H1 (cell line): ENCODE measurements at regions not wholly inside any gene's neighbourhood (a gene's known extent, or its start where the extent isn't known, plus 50 kb on each side); places are given as distances from the start of the nearest gene placed in this dataset.

ENCODE experiments used
- CTCF ChIA-PET: fragments of 300-600 bp; sonication (Branson Sonifier 250); formaldehyde crosslinking; loops from one replicate; lab custom pipeline; 2021; ENCODE audit not compliant: partially characterized antibody; lab: Charles Lee
- POLR2A ChIA-PET: fragments of 300-600 bp; sonication (Branson Sonifier 250); formaldehyde crosslinking; loops from one replicate; lab custom pipeline; 2021; ENCODE audit warnings: inconsistent platforms; ENCODE audit not compliant: partially characterized antibody; lab: Charles Lee
- DNase-seq, 2 experiments: peaks; one replicate each; pipeline versions ENCODE4 v3.0.0 to v3.0.0-alpha.2; 2010 to 2022; ENCODE audit warnings: low spot score in 2 of 2, low read depth in 1 of 2, mixed read lengths in 1 of 2
- FAIRE-seq: peaks from 2 replicates; lab custom pipeline; 2011; peaks lifted over from hg19 to GRCh38; lab: Jason Lieb, UNC
- H2AFZ ChIP-seq: 2 replicates; pipeline ENCODE4 v1.8.1; 2012; ENCODE audit warnings: low read length, inconsistent platforms
- H2AK5ac ChIP-seq: 2 replicates; pipeline ENCODE4 v1.6.1; 2013; ENCODE audit warnings: low read depth, low read length
- H2BK120ac ChIP-seq: replicated peaks from 2 replicates; pipeline ENCODE3; 2013; ENCODE audit warnings: low read depth, low read length, inconsistent platforms
- H2BK12ac ChIP-seq: 2 replicates; pipeline ENCODE4 v1.6.1; 2013; ENCODE audit warnings: low read depth, low read length
- H2BK15ac ChIP-seq: 2 replicates; pipeline ENCODE4 v1.6.1; 2013; ENCODE audit warnings: low read length
- H2BK20ac ChIP-seq: 2 replicates; pipeline ENCODE4 v1.6.1; 2013; ENCODE audit warnings: low read length
- H2BK5ac ChIP-seq: 2 replicates; pipeline ENCODE4 v1.6.1; 2013; ENCODE audit warnings: low read depth, low read length
- H3K14ac ChIP-seq: 2 replicates; pipeline ENCODE4 v1.6.1; 2013; ENCODE audit warnings: inconsistent platforms; ENCODE audit not compliant: insufficient read length
- H3K18ac ChIP-seq: 2 replicates; pipeline ENCODE4 v1.6.1; 2013; ENCODE audit warnings: low read length; ENCODE audit errors: extremely low read depth
- H3K23ac ChIP-seq: 2 replicates; pipeline ENCODE4 v1.6.1; 2013; ENCODE audit warnings: inconsistent platforms; ENCODE audit not compliant: insufficient read length
- H3K23me2 ChIP-seq: 2 replicates; pipeline ENCODE4 v1.6.1; 2013; ENCODE audit warnings: low read depth, low read length
- H3K27ac ChIP-seq: 2 replicates; pipeline ENCODE4 v1.6.1; 2011; ENCODE audit warnings: low read depth, low read length, inconsistent platforms
- H3K27me3 ChIP-seq, 4 experiments: replicated peaks in 1 of 4; 1 replicate in 1 of 4; 2 replicates in 3 of 4; pipeline versions ENCODE4 v1.6.1 to v1.8.1; 2011 to 2013; ENCODE audit warnings: low read length in 3 of 4, mild to moderate bottlenecking in 3 of 4, inconsistent platforms in 2 of 4, mixed read lengths in 2 of 4, moderate library complexity in 1 of 4; ENCODE audit not compliant: control insufficient read depth in 3 of 4, insufficient read depth in 3 of 4; ENCODE audit errors: extremely low read depth in 1 of 4
- H3K36me3 ChIP-seq, 4 experiments: 2 replicates each; pipeline versions ENCODE4 v1.6.1 to v1.8.1; 2011 to 2013; ENCODE audit warnings: mild to moderate bottlenecking in 4 of 4, low read length in 3 of 4, moderate library complexity in 2 of 4, control low read depth in 1 of 4, inconsistent platforms in 1 of 4; ENCODE audit not compliant: insufficient read depth in 4 of 4, control insufficient read depth in 2 of 4
- H3K4ac ChIP-seq: replicated peaks from 2 replicates; pipeline ENCODE3; 2013; ENCODE audit warnings: low read length, low read depth, mixed read lengths, inconsistent platforms; ENCODE audit not compliant: insufficient read length
- H3K4me1 ChIP-seq, 4 experiments: replicated peaks in 1 of 4; 1 replicate in 1 of 4; 2 replicates in 3 of 4; pipeline versions ENCODE4 v1.6.1 to v1.8.1; 2011 to 2013; ENCODE audit warnings: low read length in 3 of 4, inconsistent platforms in 2 of 4, mixed read lengths in 1 of 4; ENCODE audit not compliant: insufficient read depth in 4 of 4, control insufficient read depth in 3 of 4
- H3K4me2 ChIP-seq, 2 experiments: 2 replicates each; pipeline versions ENCODE4 v1.6.1 to v1.8.1; 2011 to 2013; ENCODE audit warnings: low read depth in 2 of 2, low read length in 2 of 2, control low read depth in 1 of 2, inconsistent platforms in 1 of 2, mild to moderate bottlenecking in 1 of 2; ENCODE audit not compliant: insufficient read depth in 1 of 2
- H3K4me3 ChIP-seq, 4 experiments: fragments of 200-600, 300-600 bp in 1 of 4; sonication (generic), shearing (Covaris generic), sonication (Bioruptor Twin) in 1 of 4; 2 replicates each; pipeline versions ENCODE4 v1.5.1 to v1.8.1; 2011 to 2016; ENCODE audit warnings: low read length in 4 of 4, low read depth in 3 of 4, control low read depth in 2 of 4, inconsistent platforms in 2 of 4, mild to moderate bottlenecking in 2 of 4, mixed read lengths in 1 of 4, moderate library complexity in 1 of 4; ENCODE audit not compliant: insufficient read depth in 2 of 4; ENCODE audit errors: extremely low read depth in 1 of 4
- H3K56ac ChIP-seq: replicated peaks from 2 replicates; pipeline ENCODE3; 2013; ENCODE audit warnings: low read depth, mild to moderate bottlenecking, mixed read lengths, low read length, inconsistent platforms; ENCODE audit not compliant: insufficient read length
- H3K79me1 ChIP-seq: 2 replicates; pipeline ENCODE4 v1.6.1; 2013; ENCODE audit warnings: low read depth, low read length, control low read depth
- H3K79me2 ChIP-seq, 2 experiments: 2 replicates each; pipeline versions ENCODE4 v1.6.1 to v1.8.1; 2012 to 2013; ENCODE audit warnings: low read length in 2 of 2, mild to moderate bottlenecking in 2 of 2, inconsistent platforms in 1 of 2; ENCODE audit not compliant: insufficient read depth in 2 of 2, control insufficient read depth in 1 of 2
- H3K9ac ChIP-seq, 4 experiments: replicated peaks in 1 of 4; 1 replicate in 1 of 4; 2 replicates in 3 of 4; pipeline versions ENCODE4 v1.6.1 to v1.8.1; 2011 to 2013; ENCODE audit warnings: low read depth in 3 of 4, low read length in 3 of 4, control low read depth in 2 of 4, mild to moderate bottlenecking in 2 of 4, moderate library complexity in 2 of 4, inconsistent platforms in 1 of 4; ENCODE audit errors: extremely low read depth in 1 of 4
- H3K9me3 ChIP-seq, 2 experiments: 2 replicates each; pipeline versions ENCODE4 v1.6.1 to v1.8.1; 2012 to 2013; ENCODE audit warnings: mild to moderate bottlenecking in 2 of 2, moderate library complexity in 2 of 2, control low read depth in 1 of 2, inconsistent platforms in 1 of 2, low read depth in 1 of 2, low read length in 1 of 2, mixed read lengths in 1 of 2; ENCODE audit not compliant: insufficient read depth in 2 of 2
- H4K20me1 ChIP-seq, 2 experiments: replicated peaks in 1 of 2; 2 replicates each; pipeline versions ENCODE3 to v1.8.1; 2011 to 2013; ENCODE audit warnings: inconsistent platforms in 2 of 2, low read length in 2 of 2, mild to moderate bottlenecking in 1 of 2; ENCODE audit not compliant: insufficient read depth in 2 of 2, control insufficient read depth in 1 of 2
- H4K5ac ChIP-seq: 2 replicates; pipeline ENCODE4 v1.6.1; 2013; ENCODE audit warnings: low read length, low read depth, mixed read lengths, inconsistent platforms; ENCODE audit not compliant: insufficient read length
- H4K8ac ChIP-seq: 2 replicates; pipeline ENCODE4 v1.8.0; 2013; ENCODE audit warnings: mild to moderate bottlenecking, moderate library complexity, low read length, inconsistent platforms; ENCODE audit not compliant: insufficient read depth; ENCODE audit errors: extremely low read depth
- H4K91ac ChIP-seq: replicated peaks from 2 replicates; pipeline ENCODE3; 2013; ENCODE audit warnings: low read length, mixed read lengths, inconsistent platforms; ENCODE audit not compliant: insufficient read length
- BACH1 ChIP-seq: IDR thresholded peaks from 2 replicates; pipeline ENCODE4 v1.6.1; 2012; ENCODE audit warnings: low read length, improper control_type of control experiment
- BCL11A ChIP-seq, 2 experiments: IDR thresholded peaks; one replicate each; pipeline ENCODE4 v1.6.1; 2011; ENCODE audit warnings: low read depth in 2 of 2, low read length in 2 of 2, mild to moderate bottlenecking in 2 of 2
- BRCA1 ChIP-seq: IDR thresholded peaks from 2 replicates; pipeline ENCODE4 v1.6.1; 2012; ENCODE audit warnings: low read depth, low read length, improper control_type of control experiment
- CHD2 ChIP-seq: IDR thresholded peaks from 2 replicates; pipeline ENCODE4 v1.6.1; 2012; ENCODE audit warnings: low read length, improper control_type of control experiment
- E2F6 ChIP-seq: IDR thresholded peaks from 2 replicates; pipeline ENCODE4 v1.6.1; 2012; ENCODE audit warnings: inconsistent platforms
- EGR1 ChIP-seq: IDR thresholded peaks from 2 replicates; pipeline ENCODE4 v1.6.1; 2011; ENCODE audit warnings: low read depth, low read length, borderline replicate concordance
- HDAC6 ChIP-seq: IDR thresholded peaks from one replicate; pipeline ENCODE4 v1.7.1; 2012; ENCODE audit warnings: low read depth, mild to moderate bottlenecking, inconsistent platforms, low read length, moderate library complexity
- KDM4A ChIP-seq: IDR thresholded peaks from one replicate; pipeline ENCODE4 v1.7.1; 2012; ENCODE audit warnings: low read depth, mild to moderate bottlenecking, moderate library complexity, low read length, inconsistent platforms; ENCODE audit not compliant: severe bottlenecking
- POU5F1 ChIP-seq: IDR thresholded peaks from 2 replicates; pipeline ENCODE4 v1.6.1; 2011; ENCODE audit warnings: low read depth, mild to moderate bottlenecking, low read length, moderate library complexity
- RFX5 ChIP-seq: IDR thresholded peaks from 2 replicates; pipeline ENCODE4 v1.6.1; 2011; ENCODE audit warnings: low read depth, low read length, improper control_type of control experiment, borderline replicate concordance
- SIRT6 ChIP-seq: IDR thresholded peaks from one replicate; pipeline ENCODE4 v1.7.1; 2012; ENCODE audit warnings: low read length, inconsistent platforms
- SIX5 ChIP-seq: IDR thresholded peaks from 2 replicates; pipeline ENCODE4 v1.6.1; 2011; ENCODE audit warnings: mild to moderate bottlenecking, low read depth, low read length
- SP1 ChIP-seq: IDR thresholded peaks from 2 replicates; pipeline ENCODE4 v1.6.1; 2011; ENCODE audit warnings: low read depth, low read length
- SP2 ChIP-seq: IDR thresholded peaks from 2 replicates; pipeline ENCODE4 v1.6.1; 2012; ENCODE audit warnings: mild to moderate bottlenecking, low read length, inconsistent platforms
- YY1 ChIP-seq: IDR thresholded peaks from 2 replicates; pipeline ENCODE4 v1.6.1; 2011; ENCODE audit warnings: low read depth, mild to moderate bottlenecking, low read length
- ZNF274 ChIP-seq: IDR thresholded peaks from 2 replicates; pipeline ENCODE4 v1.7.0; 2012; ENCODE audit warnings: low read length, borderline replicate concordance; ENCODE audit errors: extremely low read depth
- WGBS, 2 experiments: shearing (Covaris generic) in 1 of 2; methylation state at CpG; one replicate each; pipeline versions ENCODE4 v1.1.6 to v1.1.7; 2013 to 2015; ENCODE audit warnings: low lambda C conversion rate in 2 of 2, mixed read lengths in 2 of 2, inconsistent platforms in 1 of 2, low coverage in 1 of 2, missing lambda C conversion rate in 1 of 2; ENCODE audit not compliant: insufficient replicate concordance in 2 of 2, insufficient coverage in 1 of 2, insufficient read length in 1 of 2; ENCODE audit errors: extremely low coverage in 1 of 2, missing lambda C conversion rate in 1 of 2; 5-methylcytosine and 5-hydroxymethylcytosine counted together

GRCh38 chr10:10317151-10317550 lies 700.5 kb upstream of the CELF2 start:
- H3K36me3 ChIP-seq, result peaks cover 0 to 2% (median 0%) of the 10 kb centered on the region in 4 experiments; a peak in 1 of 8 replicates

More at GRCh38 chr10:10317151-10317550, 700.5 kb upstream of the CELF2 start:
- no peaks in the 10 kb centered on the region for H3K79me2 ChIP-seq
- no peak overlapping the region for H2AK5ac ChIP-seq
- H2BK120ac ChIP-seq, result no peak overlapping the region
- no peak overlapping the region for H2AFZ ChIP-seq
- H4K8ac ChIP-seq, result no peak overlapping the region
- DNase-seq (no peak), FAIRE-seq (no peak)
- H2BK20ac ChIP-seq, result no peak overlapping the region
- no peak overlapping the region for H3K9ac ChIP-seq
- ChIA-PET CTCF (interaction anchor here (1.3 kb wide), 1 partner anchor 12 kb away, joined by 3 read pairs; no protein-coding TSS in a partner anchor), POLR2A (no interaction called here)
- no peaks in the 10 kb centered on the region for H3K9me3 ChIP-seq
- no peak overlapping the region for H3K4me3 ChIP-seq
- no peaks in the 10 kb centered on the region for H4K20me1 ChIP-seq
- no peak overlapping the region for H2BK5ac ChIP-seq
- H4K5ac ChIP-seq, result no peak overlapping the region
- H2BK15ac ChIP-seq, result no peak overlapping the region
- WGBS, 2 experiments, result 91% methylated on average over 1 of the region's 1 CpG; no CpG with 5 or more reads in 1 of the 2 experiments
- H3K27ac ChIP-seq, result no peak overlapping the region
- no peak overlapping the region for H3K4me2 ChIP-seq
- H3K79me1 ChIP-seq, result no peaks in the 10 kb centered on the region
- no peaks in the 10 kb centered on the region for H3K4me1 ChIP-seq
- no peak overlapping the region for H3K14ac ChIP-seq
- TF ChIP-seq ZNF274 (no peak), BACH1 (no peak), SP2 (no peak), KDM4A (no peak), SIX5 (no peak), SIRT6 (no peak), CHD2 (no peak), POU5F1 (no peak), EGR1 (no peak), RFX5 (no peak), BRCA1 (no peak), HDAC6 (no peak), E2F6 (no peak), BCL11A (IDR thresholded peaks at IDR 0.05; ENCODE audit: low read depth in 2 of 2, low read length in 2 of 2) (no peak), YY1 (no peak), SP1 (no peak)
- H3K18ac ChIP-seq, result no peak overlapping the region
- H3K56ac ChIP-seq, result no peak overlapping the region
- H2BK12ac ChIP-seq, result no peak overlapping the region
- no peak overlapping the region for H3K4ac ChIP-seq
- H3K23ac ChIP-seq, result no peak overlapping the region
- no peak overlapping the region for H4K91ac ChIP-seq
- no peaks in the 10 kb centered on the region for H3K27me3 ChIP-seq
- no peaks in the 10 kb centered on the region for H3K23me2 ChIP-seq
